A673 (cell line): ENCODE measurements at regions not wholly inside any gene's neighbourhood (a gene's known extent, or its start where the extent isn't known, plus 50 kb on each side); places are given as distances from the start of the nearest gene placed in this dataset.

Experiments
- EZH2 ChIP-seq: fragments of 200-600 bp; sonication (generic); IDR thresholded peaks from 2 replicates; pipeline ENCODE4 v1.6.1; 2017; ENCODE audit warnings: borderline replicate concordance, low read depth, mild to moderate bottlenecking, mixed read lengths, antibody characterized with exemption, low read length; ENCODE audit not compliant: poor library complexity, severe bottlenecking
- TF ChIP-seq, protein P1 (sequence below): fragments of 300-800, 200-600 bp; sonication (generic); conservative IDR thresholded peaks from 2 replicates; pipeline ENCODE4 v1.5.1; 2017; ENCODE audit warnings: low read depth, mild to moderate bottlenecking, antibody characterized with exemption, low read length, moderate library complexity, mixed read lengths

DNA sequence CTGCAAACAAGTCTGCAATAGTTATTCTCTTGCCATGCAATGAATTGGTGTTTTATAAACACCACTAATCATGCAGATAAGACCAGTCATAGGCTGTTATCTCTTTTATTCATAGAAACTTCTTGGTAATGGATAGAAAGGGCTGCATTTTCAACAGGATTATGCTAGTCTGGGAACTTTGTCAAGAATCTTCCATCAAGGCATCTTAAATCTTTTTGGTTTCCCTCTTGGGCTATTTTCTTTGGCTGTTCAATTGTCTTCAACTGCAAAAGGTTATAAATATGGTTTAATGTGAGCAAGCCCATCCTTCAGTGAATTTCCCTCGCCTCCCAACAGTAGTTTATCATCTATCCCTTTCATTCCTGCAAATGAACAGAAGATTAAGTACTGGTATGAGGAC lies 59.0 kb upstream of the MINAR1 start:
- no peak for TF ChIP-seq EZH2
- TF ChIP-seq, protein P1, sequence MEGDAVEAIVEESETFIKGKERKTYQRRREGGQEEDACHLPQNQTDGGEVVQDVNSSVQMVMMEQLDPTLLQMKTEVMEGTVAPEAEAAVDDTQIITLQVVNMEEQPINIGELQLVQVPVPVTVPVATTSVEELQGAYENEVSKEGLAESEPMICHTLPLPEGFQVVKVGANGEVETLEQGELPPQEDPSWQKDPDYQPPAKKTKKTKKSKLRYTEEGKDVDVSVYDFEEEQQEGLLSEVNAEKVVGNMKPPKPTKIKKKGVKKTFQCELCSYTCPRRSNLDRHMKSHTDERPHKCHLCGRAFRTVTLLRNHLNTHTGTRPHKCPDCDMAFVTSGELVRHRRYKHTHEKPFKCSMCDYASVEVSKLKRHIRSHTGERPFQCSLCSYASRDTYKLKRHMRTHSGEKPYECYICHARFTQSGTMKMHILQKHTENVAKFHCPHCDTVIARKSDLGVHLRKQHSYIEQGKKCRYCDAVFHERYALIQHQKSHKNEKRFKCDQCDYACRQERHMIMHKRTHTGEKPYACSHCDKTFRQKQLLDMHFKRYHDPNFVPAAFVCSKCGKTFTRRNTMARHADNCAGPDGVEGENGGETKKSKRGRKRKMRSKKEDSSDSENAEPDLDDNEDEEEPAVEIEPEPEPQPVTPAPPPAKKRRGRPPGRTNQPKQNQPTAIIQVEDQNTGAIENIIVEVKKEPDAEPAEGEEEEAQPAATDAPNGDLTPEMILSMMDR: no peak
